PC-3 (cell line): ENCODE measurements at regions not wholly inside any gene's neighbourhood (a gene's known extent, or its start where the extent isn't known, plus 50 kb on each side); places are given as distances from the start of the nearest gene placed in this dataset.

ENCODE experiments used
- ATAC-seq: fragments of 200-7000 bp; cut with Tn5 transposase; 2 replicates; pipeline ENCODE4 v1.9.1; 2020; ENCODE audit warnings: mild to moderate bottlenecking, moderate library complexity
- BruUV-seq: library from RNA; stranded (reverse); fragments of 400-500 nt; replicated peaks from 2 replicates; lab custom pipeline; 2021; lab: Mats Ljungman, UMichigan
- CTCF ChIA-PET: fragments of 300-600 bp; sonication (Branson Sonifier 250); formaldehyde crosslinking; loops from one replicate; lab custom pipeline; 2022; ENCODE audit warnings: antibody characterized with exemption; lab: Charles Lee
- POLR2A ChIA-PET: fragments of 300-600 bp; sonication (Branson Sonifier 250); formaldehyde crosslinking; loops from one replicate; lab custom pipeline; 2022; ENCODE audit warnings: antibody characterized with exemption; ENCODE audit not compliant: unreplicated experiment; lab: Charles Lee
- DNase-seq: peaks from one replicate; pipeline ENCODE4 v3.0.0-alpha.2; 2015
- H2AFZ ChIP-seq: fragments of 300-600 bp; sonication (generic); 2 replicates; pipeline ENCODE4 v1.6.0; 2016; ENCODE audit warnings: antibody characterized with exemption, low read length
- H3F3A ChIP-seq: fragments of 300-600 bp; sonication (generic); one replicate; pipeline ENCODE4 v1.6.0; 2017; ENCODE audit warnings: antibody characterized with exemption, low read length, control low read depth, mild to moderate bottlenecking; ENCODE audit not compliant: unreplicated experiment
- H3K27ac ChIP-seq: fragments of 300-600 bp; sonication (generic); 2 replicates; pipeline ENCODE4 v1.5.1; 2016; ENCODE audit warnings: mild to moderate bottlenecking, low read length
- H3K27me3 ChIP-seq: fragments of 300-600 bp; sonication (generic); 2 replicates; pipeline ENCODE4 v1.6.1; 2016; ENCODE audit warnings: low read length, mixed read lengths
- H3K36me3 ChIP-seq: fragments of 300-600 bp; sonication (generic); 2 replicates; pipeline ENCODE4 v1.6.1; 2016; ENCODE audit warnings: low read depth, mixed run types, low read length, mixed read lengths
- H3K4me1 ChIP-seq: fragments of 300-600 bp; sonication (generic); 2 replicates; pipeline ENCODE4 v1.5.1; 2016; ENCODE audit warnings: low read length; ENCODE audit not compliant: insufficient read depth
- H3K4me2 ChIP-seq: fragments of 300-600 bp; sonication (generic); 2 replicates; pipeline ENCODE4 v1.6.0; 2016; ENCODE audit warnings: low read length
- H3K4me3 ChIP-seq: fragments of 300-600 bp; sonication (generic); 2 replicates; pipeline ENCODE4 v1.5.1; 2016; ENCODE audit warnings: mild to moderate bottlenecking, low read length, mixed read lengths
- H3K79me2 ChIP-seq: fragments of 300-600 bp; sonication (generic); 2 replicates; pipeline ENCODE4 v1.6.1; 2017; ENCODE audit warnings: low read length, mixed read lengths
- H3K9ac ChIP-seq: fragments of 300-600 bp; sonication (generic); 2 replicates; pipeline ENCODE4 v1.6.0; 2016; ENCODE audit warnings: mild to moderate bottlenecking, low read length
- H3K9me2 ChIP-seq: fragments of 300-600 bp; sonication (generic); replicated peaks from 2 replicates; pipeline ENCODE4 v1.6.1; 2016; ENCODE audit warnings: mixed run types, low read length, mixed read lengths
- H3K9me3 ChIP-seq: fragments of 300-600 bp; sonication (generic); 2 replicates; pipeline ENCODE4 v1.6.1; 2016; ENCODE audit warnings: low read length, mixed read lengths
- H4K20me1 ChIP-seq: fragments of 300-600 bp; sonication (generic); 2 replicates; pipeline ENCODE4 v1.6.1; 2016; ENCODE audit warnings: low read length, mixed read lengths
- EZH2 ChIP-seq: fragments of 300-600 bp; sonication (generic); IDR thresholded peaks from one replicate; pipeline ENCODE4 v1.6.1; 2017; ENCODE audit warnings: antibody characterized with exemption, mild to moderate bottlenecking, low read length; ENCODE audit not compliant: unreplicated experiment
- EZH2phosphoT487 ChIP-seq: fragments of 300-600 bp; sonication (generic); IDR thresholded peaks from 2 replicates; pipeline ENCODE4 v1.6.1; 2018; ENCODE audit warnings: mild to moderate bottlenecking, antibody characterized with exemption, low read length, borderline replicate concordance
- intact Hi-C: fragments of 100-400 bp; cut with micrococcal nuclease; formaldehyde crosslinking; loops from 2 replicates; pipeline ENCODE4 v1.9.0; 2023
- TF ChIP-seq, protein P1 (sequence below): fragments of 300-600 bp; sonication (generic); conservative IDR thresholded peaks from 2 replicates; pipeline ENCODE4 v1.5.1; 2017; ENCODE audit warnings: antibody characterized with exemption, low read depth, mild to moderate bottlenecking, low read length

DNA sequence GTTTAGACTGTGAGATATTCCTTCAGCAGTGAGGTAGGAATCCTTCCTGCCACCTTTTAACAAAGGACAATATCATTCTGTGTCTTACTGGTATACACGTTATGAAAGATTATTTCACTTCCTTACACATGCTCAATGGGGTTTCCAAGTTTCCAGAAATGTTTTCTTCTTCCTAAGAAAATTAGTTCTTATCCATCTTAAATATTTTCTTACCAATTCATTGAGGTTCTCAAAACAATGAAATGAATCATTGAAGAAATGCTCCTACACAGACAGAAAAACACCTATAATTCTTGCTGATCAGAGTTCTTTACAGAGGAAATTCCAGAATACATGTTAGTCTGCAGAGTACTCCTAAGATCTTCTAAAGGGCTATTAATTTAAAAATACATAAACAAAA is 51.4 kb upstream of the SEC61G start:
- intact Hi-C loops, result no loop called here

DNA sequence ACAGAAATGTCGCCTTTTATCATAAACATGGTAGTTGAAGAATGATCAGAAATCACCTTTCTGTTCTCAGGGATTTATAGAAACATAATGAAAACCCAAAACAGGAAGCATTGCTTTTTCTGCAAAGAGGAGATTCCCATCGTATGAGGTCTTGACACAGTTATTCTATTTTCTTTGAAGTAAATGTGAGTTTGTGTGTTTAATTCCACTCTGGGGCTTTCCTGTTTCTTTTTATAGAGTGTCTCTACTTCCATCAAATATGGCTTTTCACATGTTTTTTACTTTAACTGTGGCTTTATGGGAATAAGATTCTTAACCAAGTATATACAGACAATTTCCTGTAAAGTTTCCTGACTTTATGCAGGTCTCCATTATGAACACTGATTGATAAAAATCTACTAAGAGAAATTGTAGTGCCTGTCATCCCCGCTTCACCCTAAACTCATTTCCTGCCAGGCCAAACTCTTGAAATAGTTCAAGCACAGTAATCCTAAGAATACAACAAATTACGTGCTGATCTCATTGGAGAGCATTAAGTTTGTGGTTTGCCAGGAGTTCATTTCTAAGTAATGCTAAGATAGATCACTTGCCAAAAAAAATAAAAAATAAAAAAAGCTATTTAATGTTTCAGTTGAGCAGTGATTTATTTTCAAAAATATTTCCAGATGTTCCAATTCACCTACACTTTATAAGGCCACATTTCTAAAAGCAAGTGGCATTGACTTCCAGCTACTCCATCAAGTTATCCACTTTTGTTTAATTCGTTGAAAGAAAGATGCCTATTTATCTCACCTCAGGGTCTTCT is 52.2 kb upstream of the SEC61G start:
- intact Hi-C loops, result no loop called here
- TF ChIP-seq EZH2phosphoT487, result no peak
- TF ChIP-seq EZH2, result no peak
- TF ChIP-seq, protein P1, sequence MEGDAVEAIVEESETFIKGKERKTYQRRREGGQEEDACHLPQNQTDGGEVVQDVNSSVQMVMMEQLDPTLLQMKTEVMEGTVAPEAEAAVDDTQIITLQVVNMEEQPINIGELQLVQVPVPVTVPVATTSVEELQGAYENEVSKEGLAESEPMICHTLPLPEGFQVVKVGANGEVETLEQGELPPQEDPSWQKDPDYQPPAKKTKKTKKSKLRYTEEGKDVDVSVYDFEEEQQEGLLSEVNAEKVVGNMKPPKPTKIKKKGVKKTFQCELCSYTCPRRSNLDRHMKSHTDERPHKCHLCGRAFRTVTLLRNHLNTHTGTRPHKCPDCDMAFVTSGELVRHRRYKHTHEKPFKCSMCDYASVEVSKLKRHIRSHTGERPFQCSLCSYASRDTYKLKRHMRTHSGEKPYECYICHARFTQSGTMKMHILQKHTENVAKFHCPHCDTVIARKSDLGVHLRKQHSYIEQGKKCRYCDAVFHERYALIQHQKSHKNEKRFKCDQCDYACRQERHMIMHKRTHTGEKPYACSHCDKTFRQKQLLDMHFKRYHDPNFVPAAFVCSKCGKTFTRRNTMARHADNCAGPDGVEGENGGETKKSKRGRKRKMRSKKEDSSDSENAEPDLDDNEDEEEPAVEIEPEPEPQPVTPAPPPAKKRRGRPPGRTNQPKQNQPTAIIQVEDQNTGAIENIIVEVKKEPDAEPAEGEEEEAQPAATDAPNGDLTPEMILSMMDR, result no peak
- H3K4me3 ChIP-seq, result no peak overlapping the region
- POLR2A ChIA-PET, result no interaction called here
- H3K27me3 ChIP-seq, result no peaks in the 10 kb centered on the region
- no peak overlapping the region for H3K9ac ChIP-seq
- H3K4me2 ChIP-seq, result peak overlapping the region; percentile 22; the same call in 1 of the 2 replicates
- H3K36me3 ChIP-seq, result no peaks in the 10 kb centered on the region
- peaks cover 19% of the 10 kb centered on the region for H3K4me1 ChIP-seq
- DNase-seq (peak; percentile 26), ATAC-seq (peak; percentile 37)
- H2AFZ ChIP-seq, result peak overlapping the region; percentile 72
- no peaks in the 10 kb centered on the region for H3F3A ChIP-seq
- H3K27ac ChIP-seq, result peak overlapping the region; percentile 18
- no peaks in the 10 kb centered on the region for H3K9me3 ChIP-seq
- no TSS peak for BruUV-seq
- CTCF ChIA-PET, result no interaction called here
- H3K79me2 ChIP-seq, result no peaks in the 10 kb centered on the region
- no peaks in the 10 kb centered on the region for H3K9me2 ChIP-seq
- no peaks in the 10 kb centered on the region for H4K20me1 ChIP-seq

More for the DNA sequence above, 51.4 kb upstream of the SEC61G start:
- H3K4me3 ChIP-seq, result no peak overlapping the region
- H3K27me3 ChIP-seq, result no peaks in the 10 kb centered on the region
- BruUV-seq, result no TSS peak
- DNase-seq, result no peak
- POLR2A ChIA-PET, result no interaction called here
- no peak overlapping the region for H3K27ac ChIP-seq
- H3K36me3 ChIP-seq, result no peaks in the 10 kb centered on the region
- H3K9ac ChIP-seq, result no peak overlapping the region
- H3K9me2 ChIP-seq, result no peaks in the 10 kb centered on the region
- TF ChIP-seq EZH2 (no peak), EZH2phosphoT487 (no peak)
- TF ChIP-seq, protein P1, result no peak
- CTCF ChIA-PET, result no interaction called here
- no peak overlapping the region for H3K4me2 ChIP-seq
- peaks cover 19% of the 10 kb centered on the region for H3K4me1 ChIP-seq
- no peaks in the 10 kb centered on the region for H3F3A ChIP-seq
- no peaks in the 10 kb centered on the region for H3K9me3 ChIP-seq
- no peak overlapping the region for H2AFZ ChIP-seq
- ATAC-seq, result no peak
- H3K79me2 ChIP-seq, result no peaks in the 10 kb centered on the region
- no peaks in the 10 kb centered on the region for H4K20me1 ChIP-seq

DNA sequence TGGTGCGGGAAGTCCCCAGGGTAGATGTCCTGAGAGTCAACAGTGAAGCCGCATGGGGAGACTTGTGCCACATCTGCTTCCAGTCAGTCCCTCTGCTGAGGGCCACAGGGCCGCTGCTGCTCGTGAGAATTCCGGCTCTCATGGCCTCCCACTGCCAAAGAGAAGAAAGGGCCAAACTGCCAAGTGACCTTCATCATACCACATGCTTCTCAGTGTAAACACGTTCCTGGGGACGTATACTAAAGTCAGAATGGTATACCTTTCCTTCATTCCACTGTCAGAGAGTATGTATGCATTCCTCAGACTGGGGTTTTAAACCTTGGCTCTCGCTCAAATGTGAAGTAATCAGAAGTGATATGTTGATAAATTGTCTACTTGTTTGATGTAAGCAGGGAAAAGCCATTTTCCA is 52.8 kb upstream of the SEC61G start:
- H2AFZ ChIP-seq, result peak overlapping the region; percentile 72; the same call in 1 of the 2 replicates
- CTCF ChIA-PET, result interaction anchor here (0.6 kb wide), 2 partner anchors 163 to 259 kb away, joined by 6 to 9 read pairs; no protein-coding TSS in a partner anchor

More for the DNA sequence above, 52.8 kb upstream of the SEC61G start:
- Histone ChIP-seq H3K4me1 (peaks cover 19% of the 10 kb centered on the region), H3K27ac (no peak overlapping the region), H3K36me3 (no peaks in the 10 kb centered on the region), H3F3A (no peaks in the 10 kb centered on the region), H3K4me3 (no peak overlapping the region), H3K4me2 (no peak overlapping the region), H3K27me3 (no peaks in the 10 kb centered on the region), H3K9ac (no peak overlapping the region), H4K20me1 (no peaks in the 10 kb centered on the region), H3K79me2 (no peaks in the 10 kb centered on the region), H3K9me2 (no peaks in the 10 kb centered on the region), H3K9me3 (no peaks in the 10 kb centered on the region)
- intact Hi-C loops, result no loop called here
- no peak for ATAC-seq
- no TSS peak for BruUV-seq
- TF ChIP-seq EZH2 (no peak), EZH2phosphoT487 (no peak)
- TF ChIP-seq, protein P1, result no peak
- DNase-seq, result no peak
- POLR2A ChIA-PET, result no interaction called here
